ENCODE measurements at regions not wholly inside any gene's neighbourhood (a gene's known extent, or its start where the extent isn't known, plus 50 kb on each side); places are given as distances from the start of the nearest gene placed in this dataset.

- no peak for TF ChIP-seq CTCF (conservative IDR thresholded peaks at IDR 0.05; ENCODE audit: low read depth, low read length)
- no peaks in the 10 kb centered on the region for H4K20me1 ChIP-seq (ENCODE audit: insufficient read depth)
These were observed 202.8 kb upstream of the JAG1 start for GRCh38 chr20:10876558-10876957.

DNA sequence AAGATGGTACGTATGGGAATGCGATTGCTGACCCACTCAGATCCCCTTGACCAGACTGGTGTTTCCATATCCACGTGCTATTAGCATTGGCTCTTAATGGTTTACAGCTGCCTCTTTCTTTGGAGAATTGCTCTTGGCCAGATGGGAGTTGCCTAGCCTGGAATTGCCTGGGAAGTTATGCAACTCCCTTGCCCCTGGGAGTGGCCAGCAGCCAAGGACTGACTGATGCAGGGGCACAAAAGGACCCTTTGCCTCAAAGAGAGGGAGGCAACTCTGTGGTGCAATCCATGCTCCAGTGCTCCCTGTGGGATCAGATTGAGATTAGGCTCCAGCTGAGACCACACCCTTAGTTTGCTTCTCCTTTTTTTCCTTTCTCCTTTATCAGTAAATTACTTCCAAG, 203.5 kb upstream of the JAG1 start:
- Histone ChIP-seq H3K4me2 (no peak overlapping the region), H2AFZ (ENCODE audit: low read depth) (no peak overlapping the region), H3K36me3 (ENCODE audit: insufficient read depth) (no peaks in the 10 kb centered on the region), H3K4me1 (ENCODE audit: low read depth, poor library complexity, severe bottlenecking) (no peaks in the 10 kb centered on the region), H3K27ac (no peak overlapping the region), H3K9ac (no peak overlapping the region), H3K27me3 (ENCODE audit: insufficient read depth, low read depth) (no peaks in the 10 kb centered on the region), H3K79me2 (ENCODE audit: insufficient read depth, low read depth) (no peaks in the 10 kb centered on the region), H4K20me1 (ENCODE audit: insufficient read depth) (no peaks in the 10 kb centered on the region), H3K4me3 (IDR thresholded peaks at IDR 0.05; ENCODE audit: insufficient read depth, low read depth, low read length) (no peak overlapping the region)
- no peak for TF ChIP-seq CTCF (conservative IDR thresholded peaks at IDR 0.05; ENCODE audit: low read depth, low read length)

More at GRCh38 chr20:10876558-10876957, 202.8 kb upstream of the JAG1 start:
- Histone ChIP-seq H3K27me3 (ENCODE audit: insufficient read depth, low read depth) (no peaks in the 10 kb centered on the region), H3K27ac (no peak overlapping the region), H3K4me2 (no peak overlapping the region), H3K4me1 (ENCODE audit: low read depth, poor library complexity, severe bottlenecking) (no peaks in the 10 kb centered on the region), H2AFZ (ENCODE audit: low read depth) (no peak overlapping the region), H3K9ac (no peak overlapping the region), H3K4me3 (IDR thresholded peaks at IDR 0.05; ENCODE audit: insufficient read depth, low read depth, low read length) (no peak overlapping the region), H3K36me3 (ENCODE audit: insufficient read depth) (no peaks in the 10 kb centered on the region), H3K79me2 (ENCODE audit: insufficient read depth, low read depth) (no peaks in the 10 kb centered on the region)

DNA sequence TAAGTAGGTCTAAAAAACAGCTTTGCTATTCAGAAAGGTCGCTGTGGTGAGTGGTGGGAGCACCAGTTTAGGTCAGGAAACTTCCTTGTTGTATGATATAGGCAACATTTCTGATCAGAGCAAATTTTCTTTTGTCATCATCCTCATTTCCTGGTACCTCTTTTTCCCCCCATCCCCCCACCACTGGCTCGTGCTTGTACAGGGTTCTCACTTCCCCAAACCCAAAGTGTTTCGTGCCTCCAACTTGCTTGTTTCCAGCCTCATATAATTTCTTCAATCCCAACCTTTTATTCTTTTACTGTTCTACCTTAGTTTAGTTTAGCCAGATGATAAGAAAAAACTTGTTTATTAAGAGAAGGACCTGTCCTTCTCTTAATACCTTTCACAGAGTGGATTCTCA, 209.4 kb upstream of the JAG1 start:
- no peaks in the 10 kb centered on the region for H3K79me2 ChIP-seq (ENCODE audit: insufficient read depth, low read depth)
- no peaks in the 10 kb centered on the region for H3K36me3 ChIP-seq (ENCODE audit: insufficient read depth)
- no peaks in the 10 kb centered on the region for H4K20me1 ChIP-seq (ENCODE audit: insufficient read depth)
- H3K27me3 ChIP-seq (ENCODE audit: insufficient read depth, low read depth): no peaks in the 10 kb centered on the region
- H3K4me2 ChIP-seq: no peak overlapping the region
- no peak overlapping the region for H3K4me3 ChIP-seq (IDR thresholded peaks at IDR 0.05; ENCODE audit: insufficient read depth, low read depth, low read length)
- H3K9ac ChIP-seq: no peak overlapping the region
- no peak overlapping the region for H3K27ac ChIP-seq
- H3K4me1 ChIP-seq (ENCODE audit: low read depth, poor library complexity, severe bottlenecking): no peaks in the 10 kb centered on the region
- H2AFZ ChIP-seq (ENCODE audit: low read depth): no peak overlapping the region
- TF ChIP-seq CTCF (conservative IDR thresholded peaks at IDR 0.05; ENCODE audit: low read depth, low read length): no peak

DNA sequence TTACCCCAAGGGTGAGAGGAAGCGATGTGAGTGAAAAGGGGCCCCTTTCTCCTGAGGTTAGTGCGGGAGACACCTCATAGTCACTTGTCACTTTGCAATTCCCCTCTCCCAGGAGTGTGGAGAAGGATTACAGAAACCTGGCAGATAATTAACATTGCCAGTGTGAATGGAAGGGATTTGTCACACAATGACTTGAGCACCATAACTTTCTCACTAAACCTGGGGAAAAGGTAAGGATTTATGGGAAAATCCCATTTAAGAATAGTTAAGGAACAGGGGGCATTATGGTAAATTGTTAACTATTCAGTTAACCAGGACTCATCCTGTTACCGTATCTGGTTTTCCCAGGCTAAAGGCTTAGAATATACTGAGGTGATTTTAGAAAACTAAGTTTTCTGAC, 219.5 kb upstream of the JAG1 start:
- H3K4me3 ChIP-seq (IDR thresholded peaks at IDR 0.05; ENCODE audit: insufficient read depth, low read depth, low read length): no peak overlapping the region
- no peak for TF ChIP-seq CTCF (conservative IDR thresholded peaks at IDR 0.05; ENCODE audit: low read depth, low read length)
- H3K27ac ChIP-seq: no peak overlapping the region
- no peaks in the 10 kb centered on the region for H3K36me3 ChIP-seq (ENCODE audit: insufficient read depth)
- H3K9ac ChIP-seq: no peak overlapping the region
- H2AFZ ChIP-seq (ENCODE audit: low read depth): no peak overlapping the region
- H4K20me1 ChIP-seq (ENCODE audit: insufficient read depth): no peaks in the 10 kb centered on the region
- H3K79me2 ChIP-seq (ENCODE audit: insufficient read depth, low read depth): no peaks in the 10 kb centered on the region
- H3K4me1 ChIP-seq (ENCODE audit: low read depth, poor library complexity, severe bottlenecking): no peaks in the 10 kb centered on the region
- no peaks in the 10 kb centered on the region for H3K27me3 ChIP-seq (ENCODE audit: insufficient read depth, low read depth)
- H3K4me2 ChIP-seq: no peak overlapping the region

DNA sequence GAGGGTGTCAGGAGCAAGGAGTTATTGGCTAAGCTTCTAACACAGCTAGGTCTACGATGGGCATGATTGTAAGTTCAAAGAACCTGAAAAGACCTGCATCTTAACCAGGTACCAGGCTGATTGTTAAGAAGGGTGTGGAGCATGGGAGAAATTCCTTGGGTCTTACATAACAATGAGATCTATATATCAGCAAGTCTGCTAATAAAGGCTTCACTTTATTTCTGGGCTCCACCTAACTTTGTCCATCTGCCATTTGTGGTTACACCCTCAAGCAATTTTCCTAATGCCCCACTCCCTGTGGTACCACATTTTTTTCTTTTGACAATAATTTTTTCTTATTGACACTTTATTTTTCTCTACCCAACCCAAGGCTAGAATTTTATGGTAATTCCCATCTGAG, 223.5 kb upstream of the JAG1 start:
- no peak overlapping the region for H3K27ac ChIP-seq
- H2AFZ ChIP-seq (ENCODE audit: low read depth): no peak overlapping the region

More for the DNA sequence above, 223.5 kb upstream of the JAG1 start:
- H3K4me2 ChIP-seq: no peak overlapping the region
- H3K4me1 ChIP-seq (ENCODE audit: low read depth, poor library complexity, severe bottlenecking): no peaks in the 10 kb centered on the region
- no peaks in the 10 kb centered on the region for H3K36me3 ChIP-seq (ENCODE audit: insufficient read depth)
- TF ChIP-seq CTCF (conservative IDR thresholded peaks at IDR 0.05; ENCODE audit: low read depth, low read length): no peak
- no peaks in the 10 kb centered on the region for H4K20me1 ChIP-seq (ENCODE audit: insufficient read depth)
- H3K27me3 ChIP-seq (ENCODE audit: insufficient read depth, low read depth): no peaks in the 10 kb centered on the region
- H3K4me3 ChIP-seq (IDR thresholded peaks at IDR 0.05; ENCODE audit: insufficient read depth, low read depth, low read length): no peak overlapping the region
- no peak overlapping the region for H3K9ac ChIP-seq
- no peaks in the 10 kb centered on the region for H3K79me2 ChIP-seq (ENCODE audit: insufficient read depth, low read depth)

All from KMS-11 (cell line).